ENCODE measurements at regions not wholly inside any gene's neighbourhood (a gene's known extent, or its start where the extent isn't known, plus 50 kb on each side); places are given as distances from the start of the nearest gene placed in this dataset.

- no peak for TF ChIP-seq FOXM1 (IDR thresholded peaks at IDR 0.05; ENCODE audit: borderline replicate concordance)
- TF ChIP-seq TARDBP (IDR thresholded peaks at IDR 0.05) = no peak
- no peak for TF ChIP-seq FOXK2 (IDR thresholded peaks at IDR 0.05)
- no peak for TF ChIP-seq HDGF (IDR thresholded peaks at IDR 0.05; ENCODE audit: borderline replicate concordance)
- TF ChIP-seq PKNOX1 (IDR thresholded peaks at IDR 0.05) = no peak
- TF ChIP-seq BHLHE40 (IDR thresholded peaks at IDR 0.05; ENCODE audit: borderline replicate concordance) = no peak
- no peak for TF ChIP-seq FOXA1 (IDR thresholded peaks at IDR 0.05)
- no peak for TF ChIP-seq ARNT (IDR thresholded peaks at IDR 0.05)
- TF ChIP-seq SP1 (IDR thresholded peaks at IDR 0.05) = no peak
- no peak for TF ChIP-seq CTBP1 (IDR thresholded peaks at IDR 0.05; ENCODE audit: borderline replicate concordance)
- no peak for TF ChIP-seq ZNF384 (IDR thresholded peaks at IDR 0.05)
- no peak for TF ChIP-seq SUZ12 (IDR thresholded peaks at IDR 0.05)
Measured at GRCh38 chr15:67004142-67004541, 61.3 kb upstream of the SMAD3 start.
